Mucosa of descending colon (tissue), 3 donors: ENCODE measurements at regions not wholly inside any gene's neighbourhood (a gene's known extent, or its start where the extent isn't known, plus 50 kb on each side); places are given as distances from the start of the nearest gene placed in this dataset.

Source experiments
- ATAC-seq: fragments of 200-7000 bp; cut with Tn5 transposase; one replicate; pipeline ENCODE4 v1.9.1; 2020; ENCODE audit warnings: mild to moderate bottlenecking, moderate library complexity
- DNase-seq, 3 donors: peaks; one replicate each; pipeline ENCODE4 v3.0.0-alpha.2; 2020
- H3K36me3 ChIP-seq: fragments of 200-600 bp; one replicate; pipeline ENCODE4 v1.8.0; 2021; ENCODE audit warnings: low read depth, mild to moderate bottlenecking
- H3K4me1 ChIP-seq: fragments of 200-600 bp; one replicate; pipeline ENCODE4 v1.8.0; 2021; ENCODE audit warnings: low read depth, mild to moderate bottlenecking
- H3K4me3 ChIP-seq: fragments of 200-600 bp; one replicate; pipeline ENCODE4 v1.8.0; 2021; ENCODE audit warnings: mild to moderate bottlenecking
- H3K9me3 ChIP-seq: fragments of 200-600 bp; one replicate; pipeline ENCODE4 v1.8.0; 2021; ENCODE audit warnings: mild to moderate bottlenecking
- intact Hi-C, 2 donors: fragments of 100-400 bp; cut with DNase I in 1 of 2; cut with micrococcal nuclease in 1 of 2; formaldehyde crosslinking; loops; one replicate each; pipeline versions ENCODE4 v1.11.0 to v1.11.1; 2022; cut with DNase I, micrococcal nuclease
- TF ChIP-seq, protein P1 (sequence below): fragments of 200-600 bp; IDR thresholded peaks from one replicate; pipeline ENCODE4 v1.8.0; 2022; ENCODE audit warnings: antibody characterized with exemption, mild to moderate bottlenecking
- donor health status: DM: no; HTN: no; CAD: no; lungs with moderate emphysema.
- donor health status: DM: no; HTN: no; CAD: no.
- donor health status: DM: no; HTN: yes; CAD: no.

DNA sequence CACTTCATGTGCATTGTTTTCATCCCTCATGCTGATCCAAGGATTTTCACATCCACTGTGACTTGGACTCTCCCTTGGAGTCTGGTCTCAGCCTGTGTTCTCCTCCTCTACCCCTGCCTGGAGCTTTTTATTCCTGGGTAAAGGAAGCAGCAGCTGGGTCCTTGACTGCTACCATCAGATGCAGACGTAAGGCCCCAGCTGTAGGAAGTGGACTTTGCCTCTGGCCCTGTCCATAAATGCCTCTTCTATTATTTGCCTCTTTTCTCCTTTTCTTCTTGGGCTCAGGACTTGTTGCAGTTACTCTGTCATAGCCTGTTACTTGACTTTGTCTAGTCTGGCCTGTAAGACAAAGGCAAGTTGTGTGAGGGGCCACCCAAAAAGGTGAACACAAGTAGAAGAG is 303.8 kb downstream of the NXPE2 start:
- TF ChIP-seq, protein P1, sequence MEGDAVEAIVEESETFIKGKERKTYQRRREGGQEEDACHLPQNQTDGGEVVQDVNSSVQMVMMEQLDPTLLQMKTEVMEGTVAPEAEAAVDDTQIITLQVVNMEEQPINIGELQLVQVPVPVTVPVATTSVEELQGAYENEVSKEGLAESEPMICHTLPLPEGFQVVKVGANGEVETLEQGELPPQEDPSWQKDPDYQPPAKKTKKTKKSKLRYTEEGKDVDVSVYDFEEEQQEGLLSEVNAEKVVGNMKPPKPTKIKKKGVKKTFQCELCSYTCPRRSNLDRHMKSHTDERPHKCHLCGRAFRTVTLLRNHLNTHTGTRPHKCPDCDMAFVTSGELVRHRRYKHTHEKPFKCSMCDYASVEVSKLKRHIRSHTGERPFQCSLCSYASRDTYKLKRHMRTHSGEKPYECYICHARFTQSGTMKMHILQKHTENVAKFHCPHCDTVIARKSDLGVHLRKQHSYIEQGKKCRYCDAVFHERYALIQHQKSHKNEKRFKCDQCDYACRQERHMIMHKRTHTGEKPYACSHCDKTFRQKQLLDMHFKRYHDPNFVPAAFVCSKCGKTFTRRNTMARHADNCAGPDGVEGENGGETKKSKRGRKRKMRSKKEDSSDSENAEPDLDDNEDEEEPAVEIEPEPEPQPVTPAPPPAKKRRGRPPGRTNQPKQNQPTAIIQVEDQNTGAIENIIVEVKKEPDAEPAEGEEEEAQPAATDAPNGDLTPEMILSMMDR = no peak
- intact Hi-C loops = no loop called here
- ATAC-seq (no peak), DNase-seq (peak in 1 of 3 donors; percentile 4)
- Histone ChIP-seq H3K4me1 (no peaks in the 10 kb centered on the region), H3K9me3 (no peaks in the 10 kb centered on the region), H3K36me3 (no peaks in the 10 kb centered on the region), H3K4me3 (no peak overlapping the region)

DNA sequence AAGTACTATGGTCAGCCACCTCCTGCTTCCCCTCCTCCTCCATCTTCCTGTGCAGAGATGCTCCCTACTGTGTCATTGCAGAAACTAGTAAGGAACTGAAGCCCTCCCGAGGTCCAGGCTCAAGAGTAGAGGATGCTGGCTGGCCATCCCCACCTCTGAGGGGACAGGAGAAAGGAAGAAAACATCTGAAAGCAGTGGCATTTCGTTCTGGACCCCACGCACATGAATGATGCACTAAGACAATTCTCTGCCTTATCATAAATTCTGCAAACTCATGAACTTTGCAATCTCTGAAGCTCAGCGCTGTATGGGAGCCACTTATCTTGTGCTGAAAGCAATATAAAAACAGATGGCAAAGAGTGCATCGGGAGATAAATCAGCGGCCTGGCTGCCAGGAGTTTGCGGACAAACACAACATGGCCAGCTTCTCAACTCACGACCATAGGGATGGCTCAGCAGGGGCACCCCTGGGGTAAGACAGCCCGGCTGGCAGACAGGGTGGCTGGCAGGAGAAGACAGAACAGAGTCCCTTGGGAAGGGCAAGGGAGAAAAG is 306.4 kb downstream of the NXPE2 start:
- ATAC-seq (no peak), DNase-seq (no peak)
- TF ChIP-seq, protein P1 = no peak
- intact Hi-C loops = no loop called here
- Histone ChIP-seq H3K4me1 (no peaks in the 10 kb centered on the region), H3K4me3 (no peak overlapping the region), H3K36me3 (no peaks in the 10 kb centered on the region), H3K9me3 (no peaks in the 10 kb centered on the region)

DNA sequence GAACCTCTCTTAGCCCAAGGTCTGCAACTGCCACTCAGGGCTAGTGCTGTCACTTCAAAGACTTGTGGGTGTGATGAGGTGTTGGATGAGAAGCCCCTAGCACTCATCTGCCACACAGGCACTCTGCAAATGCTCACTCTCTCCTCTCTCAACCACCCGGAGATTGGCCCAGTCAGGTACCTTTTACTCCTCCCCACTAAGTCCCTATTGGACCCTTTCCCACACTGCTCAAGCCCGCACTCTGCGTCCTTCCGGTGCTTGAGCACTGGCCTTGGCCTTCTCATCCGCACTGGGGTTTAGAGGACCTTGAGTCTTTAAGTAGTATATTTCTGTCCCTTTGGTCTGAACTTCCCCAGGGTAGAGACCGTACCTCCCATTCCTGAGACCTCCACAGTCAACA is 308.0 kb downstream of the NXPE2 start:
- H3K4me3 ChIP-seq = no peak overlapping the region
- TF ChIP-seq, protein P1 = no peak
- no peaks in the 10 kb centered on the region for H3K36me3 ChIP-seq
- H3K9me3 ChIP-seq = no peaks in the 10 kb centered on the region
- no peak for DNase-seq
- ATAC-seq = no peak
- no peaks in the 10 kb centered on the region for H3K4me1 ChIP-seq
- intact Hi-C loops = no loop called here

DNA sequence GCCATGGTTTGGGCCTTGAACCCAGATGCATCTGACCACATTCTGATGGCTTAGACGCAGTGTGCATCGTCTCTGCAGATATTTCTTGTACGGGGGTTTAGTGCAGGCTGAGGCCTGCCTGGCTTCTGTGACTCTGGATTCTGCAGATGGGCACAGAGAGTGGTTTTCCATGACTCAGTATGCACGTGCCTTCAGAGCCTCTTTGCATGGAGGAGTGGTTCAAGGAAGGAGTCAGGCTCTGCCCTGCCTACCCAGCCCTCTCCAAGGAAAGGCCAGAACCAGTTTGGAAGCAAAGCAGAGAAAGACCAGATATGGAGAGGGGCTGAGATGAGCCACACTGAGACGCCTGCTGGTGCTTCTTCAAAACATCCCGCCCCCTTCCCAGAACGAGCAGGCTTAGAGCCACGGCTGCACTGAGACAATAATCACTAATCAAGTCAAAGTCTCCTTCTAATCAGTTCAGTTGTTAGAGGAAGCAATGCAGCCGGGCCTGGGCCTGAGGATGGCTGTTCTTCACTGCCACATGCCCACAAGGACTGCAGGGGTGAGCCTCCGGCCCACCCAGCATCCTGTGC is 308.9 kb downstream of the NXPE2 start:
- H3K9me3 ChIP-seq = no peaks in the 10 kb centered on the region
- no peak overlapping the region for H3K4me3 ChIP-seq
- TF ChIP-seq, protein P1 = no peak
- H3K36me3 ChIP-seq = no peaks in the 10 kb centered on the region
- intact Hi-C loops = no loop called here
- H3K4me1 ChIP-seq = no peaks in the 10 kb centered on the region
- no peak for DNase-seq
- no peak for ATAC-seq

DNA sequence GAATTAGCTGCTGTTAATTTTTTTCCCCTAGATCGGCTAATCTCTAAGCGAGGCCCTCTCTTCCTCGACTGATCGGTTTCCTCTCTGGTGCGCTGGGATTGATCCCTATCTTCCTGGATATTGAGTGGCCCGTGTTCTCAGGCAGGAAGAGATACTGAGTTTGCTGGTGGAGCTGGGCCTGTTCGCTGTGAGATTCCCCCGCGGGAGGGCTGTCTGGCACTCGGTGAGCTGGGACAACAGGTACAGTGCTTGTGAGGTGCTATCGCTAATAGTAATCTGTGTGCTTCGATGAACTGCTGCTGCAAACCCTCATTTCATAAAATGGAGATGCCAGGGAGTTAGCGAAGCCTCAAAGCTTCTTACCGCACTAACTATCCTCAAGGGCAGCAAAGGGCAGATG is 310.3 kb downstream of the NXPE2 start:
- no peaks in the 10 kb centered on the region for H3K4me1 ChIP-seq
- ATAC-seq (no peak), DNase-seq (no peak)
- H3K4me3 ChIP-seq = no peak overlapping the region
- intact Hi-C loops = no loop called here
- TF ChIP-seq, protein P1 = no peak
- no peaks in the 10 kb centered on the region for H3K36me3 ChIP-seq
- no peaks in the 10 kb centered on the region for H3K9me3 ChIP-seq

DNA sequence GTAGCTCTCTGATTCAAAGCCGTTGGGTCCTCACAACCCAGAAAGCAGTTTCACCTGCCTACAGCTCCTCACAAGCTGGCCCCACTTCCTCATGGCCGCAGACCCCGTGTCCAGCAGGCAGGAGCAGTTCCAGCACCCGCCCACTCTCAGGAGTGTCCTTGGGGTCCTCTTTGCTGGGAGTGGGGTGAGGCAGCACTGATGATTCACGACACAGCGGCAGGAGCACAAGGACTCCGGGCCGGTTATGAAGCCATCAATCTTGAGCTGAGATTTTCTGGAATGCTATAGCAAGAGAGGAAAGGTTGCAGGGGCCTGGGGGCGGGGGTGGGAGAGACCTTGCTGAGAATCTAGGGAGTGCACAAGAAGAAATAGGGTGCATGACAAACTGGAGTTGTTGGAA is 311.2 kb downstream of the NXPE2 start:
- DNase-seq (no peak), ATAC-seq (no peak)
- no peaks in the 10 kb centered on the region for H3K36me3 ChIP-seq
- H3K4me3 ChIP-seq = no peak overlapping the region
- no peaks in the 10 kb centered on the region for H3K4me1 ChIP-seq
- no peaks in the 10 kb centered on the region for H3K9me3 ChIP-seq
- intact Hi-C loops = no loop called here
- TF ChIP-seq, protein P1 = no peak
